GM19043 (cell line): ENCODE measurements at regions not wholly inside any gene's neighbourhood (a gene's known extent, or its start where the extent isn't known, plus 50 kb on each side); places are given as distances from the start of the nearest gene placed in this dataset.

Experiments
- ATAC-seq: cut with Tn5 transposase; IDR thresholded peaks from one replicate; pipeline ENCODE4 v1.9.1; 2021; ENCODE audit warnings: low read depth; ENCODE audit not compliant: unreplicated experiment

DNA sequence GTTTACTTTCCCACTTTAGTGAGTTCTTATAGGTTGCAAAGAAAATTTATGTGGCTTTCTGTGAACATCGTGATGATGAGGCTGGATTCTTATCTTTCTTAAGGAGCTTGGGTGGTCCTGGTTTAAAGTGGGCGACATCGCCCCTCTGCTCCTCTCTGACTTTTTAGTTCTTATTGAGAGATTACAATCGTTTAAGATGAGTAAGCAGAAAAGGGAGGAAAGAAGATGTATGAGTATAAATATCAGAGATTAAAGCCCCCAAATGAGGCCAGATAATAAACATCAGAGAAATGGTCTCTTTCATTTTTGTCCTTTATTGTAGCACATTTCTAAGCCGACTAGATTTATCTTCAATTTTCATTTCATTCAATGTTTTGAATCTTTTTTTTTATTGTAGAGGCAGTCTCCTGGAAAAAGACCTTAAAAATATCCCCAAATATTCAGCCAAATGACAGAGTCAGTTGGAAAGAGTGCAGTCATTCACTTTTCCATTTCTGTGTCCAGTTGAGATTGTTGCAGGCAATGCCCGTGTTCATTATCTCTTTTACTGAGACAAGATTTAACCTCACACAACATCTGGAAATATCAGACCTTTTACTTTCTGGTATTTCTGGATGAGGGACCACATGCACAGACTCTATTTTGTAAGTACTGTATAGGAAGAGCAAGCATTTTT lies 62.0 kb upstream of the PDE7B start:
- ATAC-seq, result no peak

GRCh38 chr6:135791441-135791840 lies 60.1 kb upstream of the PDE7B start:
- no peak for ATAC-seq

- no peak for ATAC-seq
Measured at GRCh38 chr6:135796643-135797305, 54.7 kb upstream of the PDE7B start.

DNA sequence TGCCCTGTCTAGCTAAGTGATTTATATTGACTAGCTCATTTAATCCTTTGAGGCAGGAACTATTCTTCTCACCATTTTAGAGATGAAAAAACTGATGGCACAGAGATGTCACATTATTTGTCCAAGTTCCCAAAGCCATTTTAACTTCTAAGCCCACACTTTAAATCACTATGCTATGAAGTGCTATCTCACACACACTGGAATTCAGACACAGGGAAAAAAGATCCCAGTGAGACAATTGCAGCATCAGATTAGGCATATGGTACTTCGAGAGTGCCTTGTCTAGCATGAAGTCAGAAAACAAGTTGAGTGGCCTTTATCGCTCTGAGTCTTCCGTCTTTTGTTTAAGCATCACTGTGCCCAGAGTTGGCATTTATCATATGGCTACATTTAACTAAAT lies 54.1 kb upstream of the PDE7B start:
- ATAC-seq, result no peak

GRCh38 chr6:135798751-135799515 lies 52.6 kb upstream of the PDE7B start:
- ATAC-seq, result no peak
